H9 (cell line): ENCODE measurements at regions not wholly inside any gene's neighbourhood (a gene's known extent, or its start where the extent isn't known, plus 50 kb on each side); places are given as distances from the start of the nearest gene placed in this dataset.

ENCODE experiments used
- DNase-seq: peaks from one replicate; pipeline ENCODE4 v3.0.0-alpha.2; 2017
- H2AFZ ChIP-seq: one replicate; pipeline ENCODE4 v1.6.1; 2013; ENCODE audit warnings: mild to moderate bottlenecking, low read length, control low read depth, moderate library complexity
- H2AK5ac ChIP-seq: 2 replicates; pipeline ENCODE4 v1.6.1; 2013; ENCODE audit warnings: low read length, control low read depth, mixed read lengths; ENCODE audit not compliant: insufficient read length
- H2BK120ac ChIP-seq: one replicate; pipeline ENCODE4 v1.6.1; 2013; ENCODE audit warnings: low read depth, mild to moderate bottlenecking, low read length, control low read depth, inconsistent platforms; ENCODE audit not compliant: poor library complexity, severe bottlenecking
- H2BK12ac ChIP-seq: 2 replicates; pipeline ENCODE4 v1.6.1; 2013; ENCODE audit warnings: low read length, control low read depth, mixed read lengths, low read depth; ENCODE audit not compliant: insufficient read length
- H2BK15ac ChIP-seq: 2 replicates; pipeline ENCODE4 v1.6.1; 2013; ENCODE audit warnings: low read depth, low read length, control low read depth
- H2BK20ac ChIP-seq: one replicate; pipeline ENCODE4 v1.6.1; 2013; ENCODE audit warnings: low read depth, mild to moderate bottlenecking, low read length, control low read depth, inconsistent platforms; ENCODE audit not compliant: poor library complexity, severe bottlenecking
- H2BK5ac ChIP-seq: 2 replicates; pipeline ENCODE4 v1.6.1; 2013; ENCODE audit warnings: low read length, control low read depth, mixed read lengths; ENCODE audit not compliant: insufficient read length
- H3K14ac ChIP-seq: 2 replicates; pipeline ENCODE4 v1.6.1; 2013; ENCODE audit warnings: low read length, control low read depth; ENCODE audit not compliant: insufficient read depth
- H3K18ac ChIP-seq: 2 replicates; pipeline ENCODE4 v1.6.1; 2013; ENCODE audit warnings: low read depth, mild to moderate bottlenecking, mixed read lengths, low read length, control low read depth; ENCODE audit not compliant: insufficient read length
- H3K23ac ChIP-seq: 2 replicates; pipeline ENCODE4 v1.6.1; 2013; ENCODE audit warnings: low read length, control low read depth, mixed read lengths, low read depth; ENCODE audit not compliant: insufficient read length
- H3K23me2 ChIP-seq: 2 replicates; pipeline ENCODE4 v1.6.1; 2013; ENCODE audit warnings: low read depth, mild to moderate bottlenecking, mixed read lengths, low read length, control low read depth; ENCODE audit not compliant: insufficient read length, poor library complexity, severe bottlenecking
- H3K27ac ChIP-seq: 2 replicates; pipeline ENCODE4 v1.5.1; 2013; ENCODE audit warnings: low read length, control low read depth, mixed read lengths, low read depth; ENCODE audit not compliant: insufficient read length
- H3K27me3 ChIP-seq: 2 replicates; pipeline ENCODE4 v1.6.1; 2013; ENCODE audit warnings: low read length, control low read depth, inconsistent platforms; ENCODE audit not compliant: insufficient read depth
- H3K4ac ChIP-seq: 2 replicates; pipeline ENCODE4 v1.6.1; 2013; ENCODE audit warnings: low read depth, mild to moderate bottlenecking, control low read depth, inconsistent platforms, low read length, moderate library complexity
- H3K4me1 ChIP-seq: 2 replicates; pipeline ENCODE4 v1.6.1; 2013; ENCODE audit warnings: low read length, control low read depth, inconsistent platforms; ENCODE audit not compliant: insufficient read depth
- H3K4me2 ChIP-seq: 2 replicates; pipeline ENCODE4 v1.6.1; 2013; ENCODE audit warnings: low read length, control low read depth, mixed read lengths; ENCODE audit not compliant: insufficient read length, insufficient read depth
- H3K56ac ChIP-seq: 2 replicates; pipeline ENCODE4 v1.6.1; 2013; ENCODE audit warnings: low read depth, mild to moderate bottlenecking, mixed read lengths, low read length, control low read depth; ENCODE audit not compliant: insufficient read length
- H3K79me1 ChIP-seq: 2 replicates; pipeline ENCODE4 v1.6.1; 2013; ENCODE audit warnings: low read depth, mild to moderate bottlenecking, moderate library complexity, low read length, control low read depth, inconsistent platforms; ENCODE audit not compliant: insufficient read depth, poor library complexity, severe bottlenecking
- H3K79me2 ChIP-seq: 2 replicates; pipeline ENCODE4 v1.6.1; 2013; ENCODE audit warnings: low read length, control low read depth, inconsistent platforms; ENCODE audit not compliant: insufficient read depth
- H3K9ac ChIP-seq: 2 replicates; pipeline ENCODE4 v1.6.1; 2013; ENCODE audit warnings: low read length, control low read depth, mixed read lengths; ENCODE audit not compliant: insufficient read length; ENCODE audit errors: extremely low read depth
- H3K9me3 ChIP-seq: one replicate; pipeline ENCODE4 v1.6.1; 2013; ENCODE audit warnings: low read depth, low read length, inconsistent platforms; ENCODE audit not compliant: control insufficient read depth
- H3T11ph ChIP-seq: one replicate; pipeline ENCODE4 v1.6.1; 2013; ENCODE audit warnings: mild to moderate bottlenecking, low read length, control low read depth, inconsistent platforms
- H4K20me1 ChIP-seq: one replicate; pipeline ENCODE4 v1.6.1; 2013; ENCODE audit not compliant: control insufficient read depth, insufficient read length, insufficient read depth
- H4K5ac ChIP-seq: 2 replicates; pipeline ENCODE4 v1.6.1; 2013; ENCODE audit warnings: low read depth, mild to moderate bottlenecking, mixed read lengths, low read length, control low read depth; ENCODE audit not compliant: insufficient read length
- H4K8ac ChIP-seq: replicated peaks from 2 replicates; pipeline ENCODE4 v1.6.1; 2013; ENCODE audit warnings: low read length, control low read depth, mixed read lengths, low read depth; ENCODE audit not compliant: insufficient read length
- H4K91ac ChIP-seq: 2 replicates; pipeline ENCODE4 v1.6.1; 2013; ENCODE audit warnings: low read depth, mild to moderate bottlenecking, moderate library complexity, mixed read lengths, low read length, control low read depth; ENCODE audit not compliant: insufficient read length
- H3K27ac Mint-ChIP-seq, 3 experiments: 2 replicates in 2 of 3; 3 replicates in 1 of 3; pipeline ENCODE4 v1.8.0; 2020 to 2021; ENCODE audit warnings: mixed read lengths in 3 of 3, mild to moderate bottlenecking in 1 of 3, moderate library complexity in 1 of 3
- H3K27me3 Mint-ChIP-seq: 2 replicates; pipeline ENCODE4 v1.8.0; 2021; ENCODE audit warnings: low read depth, mild to moderate bottlenecking, moderate library complexity, mixed read lengths
- H3K36me3 Mint-ChIP-seq, 3 experiments: 2 replicates in 2 of 3; 3 replicates in 1 of 3; pipeline ENCODE4 v1.8.0; 2020 to 2021; ENCODE audit warnings: low read depth in 3 of 3, mixed read lengths in 3 of 3; ENCODE audit not compliant: insufficient read depth in 1 of 3
- H3K4me1 Mint-ChIP-seq, 2 experiments: 2 replicates each; pipeline ENCODE4 v1.8.0; 2020; ENCODE audit warnings: mixed read lengths in 2 of 2
- H3K4me3 Mint-ChIP-seq, 2 experiments: 2 replicates in 1 of 2; 3 replicates in 1 of 2; pipeline ENCODE4 v1.8.0; 2020 to 2021; ENCODE audit warnings: mild to moderate bottlenecking in 2 of 2, mixed read lengths in 2 of 2, moderate library complexity in 1 of 2
- H3K9me3 Mint-ChIP-seq, 2 experiments: 2 replicates in 1 of 2; 3 replicates in 1 of 2; pipeline ENCODE4 v1.8.0; 2020; ENCODE audit warnings: mild to moderate bottlenecking in 2 of 2, mixed read lengths in 2 of 2, moderate library complexity in 1 of 2
- WGBS: extraction: QIAGEN DNeasy Blood & Tissue Kit; methylation state at CpG from one replicate; pipeline ENCODE4 v1.1.7; 2013; ENCODE audit warnings: missing lambda C conversion rate, low lambda C conversion rate, mixed read lengths; ENCODE audit not compliant: insufficient read length; ENCODE audit errors: extremely low coverage; 5-methylcytosine and 5-hydroxymethylcytosine counted together
- TF ChIP-seq, protein P1 (sequence below): fragments of 200-600 bp; sonication (generic); conservative IDR thresholded peaks from 3 replicates; pipeline ENCODE4 v1.8.0; 2021; ENCODE audit warnings: antibody characterized with exemption, mild to moderate bottlenecking

DNA sequence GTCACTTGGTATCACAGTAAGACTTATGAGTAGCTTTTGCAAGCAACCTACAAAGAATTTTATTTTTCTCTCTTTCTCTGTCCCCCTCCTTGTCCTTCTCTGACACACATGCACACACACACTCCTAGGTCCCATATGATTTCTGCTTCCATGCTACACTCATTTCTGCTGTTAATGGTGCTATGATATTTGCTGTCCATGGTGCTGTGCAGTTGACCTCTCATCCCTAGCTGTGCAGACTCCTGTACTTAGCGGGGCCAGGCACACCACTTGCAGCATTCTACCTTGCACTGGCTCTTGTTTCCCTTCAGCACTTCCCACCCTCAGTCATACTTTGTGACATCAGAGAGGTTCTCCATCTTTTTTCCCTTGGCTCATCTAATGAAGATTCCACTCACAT, 158.9 kb upstream of the CNTNAP4 start:
- Mint-ChIP-seq H3K4me3 (no peak overlapping the region), H3K27ac (no peak overlapping the region), H3K36me3 (no peaks in the 10 kb centered on the region), H3K9me3 (no peaks in the 10 kb centered on the region), H3K27me3 (peaks cover 4% of the 10 kb centered on the region), H3K4me1 (no peaks in the 10 kb centered on the region)
- no peak overlapping the region for H3K56ac ChIP-seq
- no peak overlapping the region for H2BK12ac ChIP-seq
- TF ChIP-seq, protein P1, sequence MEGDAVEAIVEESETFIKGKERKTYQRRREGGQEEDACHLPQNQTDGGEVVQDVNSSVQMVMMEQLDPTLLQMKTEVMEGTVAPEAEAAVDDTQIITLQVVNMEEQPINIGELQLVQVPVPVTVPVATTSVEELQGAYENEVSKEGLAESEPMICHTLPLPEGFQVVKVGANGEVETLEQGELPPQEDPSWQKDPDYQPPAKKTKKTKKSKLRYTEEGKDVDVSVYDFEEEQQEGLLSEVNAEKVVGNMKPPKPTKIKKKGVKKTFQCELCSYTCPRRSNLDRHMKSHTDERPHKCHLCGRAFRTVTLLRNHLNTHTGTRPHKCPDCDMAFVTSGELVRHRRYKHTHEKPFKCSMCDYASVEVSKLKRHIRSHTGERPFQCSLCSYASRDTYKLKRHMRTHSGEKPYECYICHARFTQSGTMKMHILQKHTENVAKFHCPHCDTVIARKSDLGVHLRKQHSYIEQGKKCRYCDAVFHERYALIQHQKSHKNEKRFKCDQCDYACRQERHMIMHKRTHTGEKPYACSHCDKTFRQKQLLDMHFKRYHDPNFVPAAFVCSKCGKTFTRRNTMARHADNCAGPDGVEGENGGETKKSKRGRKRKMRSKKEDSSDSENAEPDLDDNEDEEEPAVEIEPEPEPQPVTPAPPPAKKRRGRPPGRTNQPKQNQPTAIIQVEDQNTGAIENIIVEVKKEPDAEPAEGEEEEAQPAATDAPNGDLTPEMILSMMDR: no peak
- no peak overlapping the region for H2BK20ac ChIP-seq
- H4K20me1 ChIP-seq: no peaks in the 10 kb centered on the region
- no peak overlapping the region for H3K18ac ChIP-seq
- no peak overlapping the region for H4K91ac ChIP-seq
- H3K4me1 ChIP-seq: no peaks in the 10 kb centered on the region
- no peaks in the 10 kb centered on the region for H3K9me3 ChIP-seq
- no peak overlapping the region for H3K23ac ChIP-seq
- H3K79me2 ChIP-seq: no peaks in the 10 kb centered on the region
- no peaks in the 10 kb centered on the region for H3K79me1 ChIP-seq
- H3T11ph ChIP-seq: no peak overlapping the region
- WGBS: no CpG with 5 or more reads among the region's 1 CpG
- no peak overlapping the region for H4K5ac ChIP-seq
- H3K27me3 ChIP-seq: no peaks in the 10 kb centered on the region
- H2AK5ac ChIP-seq: no peak overlapping the region
- no peak overlapping the region for H2BK15ac ChIP-seq
- no peak overlapping the region for H3K14ac ChIP-seq
- no peak overlapping the region for H2BK120ac ChIP-seq
- H3K9ac ChIP-seq: no peak overlapping the region
- H3K4ac ChIP-seq: no peak overlapping the region
- no peak overlapping the region for H4K8ac ChIP-seq
- H2BK5ac ChIP-seq: no peak overlapping the region
- H3K27ac ChIP-seq: no peak overlapping the region
- no peaks in the 10 kb centered on the region for H3K23me2 ChIP-seq
- no peak overlapping the region for H2AFZ ChIP-seq
- H3K4me2 ChIP-seq: no peak overlapping the region
- no peak for DNase-seq
